Nucleus accumbens (tissue), 56 donors: ENCODE measurements at regions not wholly inside any gene's neighbourhood (a gene's known extent, or its start where the extent isn't known, plus 50 kb on each side); places are given as distances from the start of the nearest gene placed in this dataset.

Source experiments
- DNase-seq, 56 donors: peaks; one replicate each; lab custom pipeline; 2025; lab: John Stamatoyannopoulos, UW

DNA sequence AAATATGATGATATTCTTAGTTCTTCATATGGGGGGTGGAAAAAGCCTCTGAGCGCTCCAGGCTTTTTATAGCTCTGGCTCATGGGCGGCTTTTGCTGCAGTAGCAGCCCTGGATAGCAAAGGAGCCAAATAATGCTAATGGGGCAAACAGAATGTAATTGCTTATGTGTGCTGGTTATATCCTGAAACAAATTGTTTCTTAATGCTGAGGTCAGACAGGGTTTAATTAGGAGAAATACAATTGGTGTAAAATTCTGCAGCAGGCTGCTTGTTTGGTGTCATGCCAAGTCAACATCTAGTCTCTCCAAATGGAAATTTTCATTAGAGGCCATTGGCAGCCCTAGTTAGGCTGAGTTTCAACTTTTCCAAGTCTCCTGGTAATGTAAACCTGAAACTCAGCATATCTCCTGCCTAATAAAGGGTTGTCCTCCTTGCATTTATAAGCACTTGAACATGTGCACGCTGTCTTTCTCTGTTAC is 530.1 kb upstream of the NOX3 start:
- peak in 7 of 56 donors; percentile 0 to 18 (median 4) for DNase-seq

DNA sequence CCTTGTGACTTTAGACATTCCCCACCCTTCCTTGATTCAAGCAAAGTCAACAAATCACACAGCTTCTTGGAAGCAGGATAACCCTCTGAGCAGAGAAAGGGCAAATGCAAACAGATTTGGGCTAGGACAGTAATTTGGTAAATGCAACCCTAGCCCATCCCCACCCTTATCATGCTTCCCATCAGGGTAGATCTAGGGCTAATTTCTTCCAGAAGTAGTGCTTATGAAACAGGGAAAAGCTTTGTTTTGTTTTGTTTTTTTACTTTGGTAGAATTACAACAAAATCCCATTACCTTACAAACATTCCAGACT is 525.1 kb upstream of the NOX3 start:
- no peak for DNase-seq

DNA sequence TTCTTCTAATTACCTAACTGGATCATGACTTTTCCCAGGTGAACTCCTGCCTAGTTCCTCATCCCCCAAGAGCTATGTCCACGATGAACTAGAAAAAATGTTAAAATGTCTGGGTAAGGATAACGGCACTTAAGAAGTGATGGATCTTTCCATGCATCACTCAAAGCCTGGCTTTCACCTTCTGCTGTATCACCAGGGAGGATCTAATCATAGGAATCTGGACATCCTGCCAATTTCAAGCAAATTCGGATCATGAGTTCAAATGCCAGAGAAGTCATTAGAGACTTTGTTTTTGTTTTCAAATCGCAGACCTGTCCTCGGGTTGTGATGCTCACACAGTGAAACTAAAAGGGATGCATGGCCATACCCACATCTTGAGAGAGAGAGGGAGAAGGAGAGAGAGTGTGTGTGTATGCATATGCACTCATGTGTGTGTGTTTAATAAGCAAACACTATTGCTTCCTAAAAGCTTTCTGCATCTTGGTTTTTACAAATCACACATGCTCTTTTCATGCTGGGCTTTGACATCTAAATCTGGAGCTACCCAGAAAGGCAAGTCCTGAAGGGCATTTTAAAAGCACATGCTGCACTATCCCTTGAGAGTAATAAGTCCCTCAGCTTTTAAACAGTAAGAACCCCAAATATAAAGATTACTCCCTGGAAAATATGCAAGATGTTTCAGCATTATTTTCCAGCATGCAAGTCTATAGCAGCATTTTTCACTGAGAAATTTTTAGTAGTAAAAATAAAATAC is 524.6 kb upstream of the NOX3 start:
- DNase-seq = no peak

DNA sequence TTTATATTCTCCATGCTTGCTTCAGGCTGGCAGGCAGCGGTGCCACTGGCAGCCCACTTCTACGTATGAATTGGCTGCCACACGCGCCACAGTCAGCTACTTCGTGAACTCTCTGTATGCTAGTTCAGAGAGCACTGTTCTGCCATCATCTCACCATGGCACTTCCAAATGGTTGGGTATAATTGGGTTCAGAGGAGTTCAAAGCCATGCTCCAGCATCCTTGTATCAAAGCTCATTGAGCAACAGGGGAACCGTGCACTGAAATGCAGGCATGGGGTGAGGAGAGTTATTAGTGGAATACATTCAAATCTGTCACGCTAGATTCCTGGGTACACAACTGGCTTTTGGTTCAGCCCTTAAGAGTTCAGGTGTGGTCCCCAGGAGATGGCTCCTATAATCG is 519.9 kb upstream of the NOX3 start:
- no peak for DNase-seq

DNA sequence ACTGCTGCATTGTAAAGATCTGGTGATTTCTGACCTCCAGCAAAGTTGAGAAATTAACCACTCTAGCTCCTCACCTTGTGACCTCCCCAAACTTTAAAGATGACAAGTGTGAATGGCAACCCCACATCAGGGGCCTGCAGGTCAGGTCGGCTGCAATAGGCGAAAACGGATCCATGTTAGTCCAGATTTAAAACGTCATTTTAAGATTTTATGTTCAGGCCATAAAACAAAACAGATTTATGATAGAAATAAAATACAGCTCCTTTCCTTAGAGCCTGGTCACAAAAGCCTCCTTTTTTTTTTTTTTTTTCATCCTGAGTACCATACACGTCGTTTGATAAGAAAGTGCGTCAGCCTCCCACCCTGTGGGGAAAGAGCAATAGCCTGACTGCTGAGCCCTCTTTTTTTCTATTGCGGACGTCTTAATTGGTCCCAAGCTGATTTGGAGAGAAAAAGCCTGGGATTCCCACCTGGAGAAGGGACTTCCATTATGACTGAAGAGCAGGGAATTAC is 519.2 kb upstream of the NOX3 start:
- no peak for DNase-seq

DNA sequence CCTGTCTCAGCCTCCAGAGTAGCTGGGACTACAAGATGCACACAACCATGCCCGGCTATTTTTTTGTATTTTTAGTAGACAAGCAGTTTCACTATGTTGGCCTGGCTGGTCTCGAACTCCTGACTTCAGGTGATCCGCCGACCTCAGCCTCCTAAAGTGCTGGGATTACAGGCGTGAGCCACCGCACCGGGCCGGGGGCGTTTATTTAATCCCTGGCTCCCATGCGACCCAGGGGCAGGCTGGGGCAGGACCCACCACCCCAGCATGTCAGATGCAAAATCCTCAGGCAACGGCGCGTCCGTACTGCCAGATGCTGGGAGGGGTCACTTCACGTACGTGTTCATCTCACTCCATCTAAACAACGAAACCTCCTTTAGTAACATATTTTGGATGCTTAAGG is 518.7 kb upstream of the NOX3 start:
- DNase-seq = no peak

DNA sequence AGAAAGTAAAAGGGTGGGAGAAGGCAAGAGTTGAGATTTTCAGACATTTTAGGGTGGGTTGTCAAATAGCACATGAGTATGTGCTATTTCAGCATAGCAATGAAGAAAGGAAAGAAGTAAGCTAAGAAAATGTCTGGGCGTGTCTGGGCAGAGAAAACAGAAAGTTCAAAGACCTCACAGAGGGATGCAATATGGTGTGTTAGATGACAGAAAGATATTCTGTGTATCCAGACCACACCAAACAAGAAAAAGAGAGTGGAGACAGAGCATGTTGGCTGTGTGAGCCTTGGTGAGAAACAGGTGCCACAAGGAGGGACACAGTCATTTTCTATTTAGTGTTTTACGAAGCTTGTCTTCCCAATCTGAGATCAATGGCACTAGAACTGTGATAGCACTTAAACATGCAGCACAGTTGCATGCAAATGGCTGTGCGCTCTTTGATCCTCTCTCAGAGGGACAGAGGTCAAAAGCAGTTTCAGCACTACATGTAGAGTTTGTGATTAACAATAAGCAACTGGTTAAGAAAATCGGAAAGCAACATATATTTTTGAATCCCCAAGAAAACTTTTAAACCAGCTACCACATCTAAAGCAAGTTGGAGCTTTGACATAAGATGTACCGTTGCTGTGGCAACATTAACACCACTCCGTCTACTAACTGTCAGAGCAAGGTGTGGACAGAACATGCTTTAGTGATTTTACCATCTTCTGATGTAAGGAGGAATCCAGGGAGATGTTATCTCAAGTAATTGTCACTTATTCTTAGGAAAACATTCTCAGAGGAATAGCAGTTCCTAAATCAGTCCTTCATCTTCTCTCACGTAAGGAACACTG is 515.5 kb upstream of the NOX3 start:
- no peak for DNase-seq

DNA sequence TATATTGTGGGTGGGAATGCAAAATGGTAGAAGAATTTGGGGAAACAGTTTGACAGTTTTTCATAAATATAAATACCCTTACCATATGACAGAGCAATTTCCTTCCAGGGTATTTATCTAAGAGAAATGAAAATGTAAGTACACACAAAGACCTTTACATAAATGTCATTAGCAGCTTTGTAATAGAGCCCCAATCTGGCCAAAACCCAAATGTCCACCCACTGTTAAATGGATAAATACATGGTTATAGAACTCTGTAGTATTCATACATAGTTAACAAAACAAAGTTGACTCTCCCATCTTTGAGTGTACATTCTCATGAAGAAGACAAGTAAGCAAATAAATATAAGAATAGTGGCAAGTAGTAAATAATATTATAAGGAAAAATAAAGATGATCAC is 514.8 kb upstream of the NOX3 start:
- DNase-seq = no peak

DNA sequence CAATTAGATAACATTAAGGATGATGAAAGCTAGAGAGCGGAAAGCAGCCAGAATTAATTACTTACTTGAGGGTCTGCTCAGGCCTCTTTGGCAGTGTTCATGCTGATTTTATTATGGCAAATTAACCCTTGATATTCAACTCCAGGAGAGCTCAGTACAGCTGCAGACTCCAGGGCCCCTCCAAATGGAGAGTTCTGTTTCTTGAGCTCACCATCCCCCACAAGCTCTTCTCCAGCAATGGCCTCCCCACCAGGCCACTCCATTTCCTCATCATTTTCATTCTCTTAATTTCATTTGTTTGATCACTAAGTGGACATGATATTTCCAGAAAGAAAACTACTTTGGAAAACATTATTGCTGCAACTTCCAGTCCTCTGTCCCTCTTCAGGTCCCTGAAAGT is 513.3 kb upstream of the NOX3 start:
- DNase-seq = no peak

DNA sequence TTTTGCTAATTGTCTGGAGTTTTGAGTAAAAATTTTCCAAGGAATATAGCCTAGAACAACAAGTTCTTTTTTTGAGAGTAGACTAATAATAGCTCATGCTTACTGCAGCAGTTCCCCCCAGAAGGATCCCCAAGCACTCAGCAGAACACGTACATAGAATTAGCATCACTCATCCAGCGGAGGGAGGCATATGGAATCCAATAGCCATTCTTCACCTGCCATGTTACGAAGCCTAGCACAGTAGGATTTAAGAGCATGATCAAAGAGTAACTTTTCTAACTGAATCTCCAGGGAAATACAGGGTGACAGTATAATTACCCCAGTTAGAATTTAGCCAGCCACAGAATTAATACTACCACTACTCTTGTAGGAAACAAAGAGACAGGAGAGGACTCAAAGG is 511.7 kb upstream of the NOX3 start:
- no peak for DNase-seq

DNA sequence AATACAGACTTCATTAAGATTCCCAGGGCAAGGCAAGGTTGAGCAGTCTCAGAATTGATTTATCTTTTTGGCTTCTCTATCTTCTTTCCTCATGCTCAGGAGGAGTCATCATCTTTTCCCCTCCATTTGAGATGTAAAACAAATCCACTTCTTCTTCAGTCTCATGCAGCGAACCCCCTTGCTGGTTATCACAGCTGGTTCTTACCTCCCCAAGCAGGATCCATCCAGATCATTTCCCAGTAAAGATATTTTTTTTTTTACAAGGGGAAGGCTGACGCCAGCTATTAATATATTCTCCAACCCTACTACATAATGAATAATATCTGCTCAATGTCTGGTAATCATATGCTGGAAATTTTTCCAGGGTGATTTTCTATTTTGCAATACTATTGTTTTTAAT is 508.9 kb upstream of the NOX3 start:
- DNase-seq = no peak

DNA sequence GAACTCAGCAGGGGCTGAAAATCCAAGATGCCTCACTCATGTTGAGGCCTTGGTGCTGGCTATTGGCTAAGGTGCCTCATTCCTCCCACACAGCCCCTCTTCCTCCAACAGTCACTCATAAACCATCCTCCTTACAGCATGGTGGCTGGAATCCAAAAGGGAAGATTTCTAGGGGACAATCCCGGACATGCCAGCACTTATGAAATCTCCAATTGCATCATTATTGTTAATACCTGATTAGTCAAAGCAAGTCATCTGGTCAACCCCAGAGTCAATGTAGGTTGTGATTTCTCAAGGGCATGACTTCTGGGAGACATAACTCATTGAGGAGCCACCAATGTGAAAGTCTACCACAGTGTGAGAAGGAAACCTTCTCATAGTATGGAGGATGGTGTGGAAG is 506.6 kb upstream of the NOX3 start:
- DNase-seq = no peak

DNA sequence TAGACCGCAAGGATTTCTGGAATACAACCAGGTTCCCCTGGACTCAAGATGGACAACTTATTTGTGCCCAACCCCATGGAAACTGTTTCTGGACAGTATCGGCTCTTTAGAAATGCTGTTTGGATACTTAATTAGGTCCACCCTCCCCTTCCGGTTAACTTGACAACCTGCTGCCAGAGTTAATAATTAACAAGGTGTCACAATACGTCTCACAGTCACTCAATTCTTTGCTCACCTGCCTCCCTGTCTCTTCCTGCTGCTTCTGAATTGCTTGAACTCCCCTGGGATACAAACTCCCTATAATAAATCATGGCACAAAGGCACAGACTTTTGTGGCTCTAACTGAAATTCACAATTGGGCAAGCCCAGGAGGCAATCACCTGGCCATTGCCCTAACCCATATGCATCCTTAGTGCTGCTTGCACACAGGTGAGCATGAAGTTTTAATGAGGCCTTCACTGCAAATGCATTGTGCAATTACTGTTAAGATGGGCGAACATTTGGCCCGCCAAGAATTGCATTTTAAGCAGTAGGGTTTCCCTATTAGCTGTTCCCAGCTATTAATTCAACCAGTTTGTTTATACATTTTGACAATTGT is 504.4 kb upstream of the NOX3 start:
- no peak for DNase-seq

DNA sequence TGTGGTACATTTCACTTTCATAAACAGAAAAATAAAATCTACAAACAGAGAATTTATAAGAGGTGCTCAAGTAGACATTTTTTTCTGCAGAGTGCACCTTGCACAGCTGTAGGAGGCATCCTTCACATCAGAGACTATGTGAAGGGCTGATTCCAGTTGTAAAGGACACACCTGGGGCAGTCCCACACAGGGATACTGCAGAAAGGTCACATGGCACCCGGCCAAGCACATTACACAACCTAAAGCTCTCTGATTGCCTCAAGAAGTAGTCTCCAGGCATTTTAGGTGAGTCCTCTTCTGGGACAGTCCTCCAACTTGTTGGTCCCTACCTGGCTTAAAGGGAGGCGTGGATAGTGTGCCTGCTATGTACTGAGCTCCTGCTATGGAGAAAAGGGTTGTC is 502.9 kb upstream of the NOX3 start:
- DNase-seq = no peak

DNA sequence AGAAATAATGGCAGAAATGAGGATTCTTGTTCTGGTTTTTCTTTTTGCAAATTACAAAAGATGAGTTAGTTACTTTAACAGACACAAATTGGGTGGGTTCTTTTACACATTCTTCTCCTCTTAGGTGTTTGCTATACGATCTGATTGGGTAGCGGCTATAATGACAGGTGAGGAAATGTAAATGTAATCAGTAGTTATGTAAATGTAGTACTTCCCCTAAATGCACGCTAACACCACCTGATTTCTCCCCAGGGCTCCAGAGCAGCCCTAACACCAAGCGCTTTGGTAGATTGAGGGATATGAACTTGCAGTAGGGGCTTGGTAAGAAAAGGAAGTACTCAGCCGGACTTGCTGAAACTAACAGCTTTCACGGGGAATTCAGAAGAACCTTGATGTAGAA is 499.4 kb upstream of the NOX3 start:
- no peak for DNase-seq

DNA sequence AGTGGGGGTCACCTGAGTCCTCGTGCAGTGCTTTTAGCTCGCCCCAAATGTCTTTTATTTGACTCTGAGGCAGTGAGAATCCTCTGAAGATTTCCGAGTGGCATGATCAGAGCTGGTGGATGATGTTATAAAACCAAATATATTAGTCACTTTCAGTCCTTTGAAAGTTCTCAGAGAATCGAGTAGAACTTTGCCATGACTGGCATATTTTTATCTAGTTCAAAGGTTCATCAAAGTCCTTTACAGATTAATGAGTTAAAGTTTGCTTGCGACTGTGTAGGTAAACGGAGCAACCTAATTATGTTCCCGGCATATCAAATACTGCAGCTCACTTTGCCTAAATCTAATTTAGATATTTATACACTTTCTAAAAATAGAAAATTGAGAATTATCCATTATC is 498.5 kb upstream of the NOX3 start:
- no peak for DNase-seq

DNA sequence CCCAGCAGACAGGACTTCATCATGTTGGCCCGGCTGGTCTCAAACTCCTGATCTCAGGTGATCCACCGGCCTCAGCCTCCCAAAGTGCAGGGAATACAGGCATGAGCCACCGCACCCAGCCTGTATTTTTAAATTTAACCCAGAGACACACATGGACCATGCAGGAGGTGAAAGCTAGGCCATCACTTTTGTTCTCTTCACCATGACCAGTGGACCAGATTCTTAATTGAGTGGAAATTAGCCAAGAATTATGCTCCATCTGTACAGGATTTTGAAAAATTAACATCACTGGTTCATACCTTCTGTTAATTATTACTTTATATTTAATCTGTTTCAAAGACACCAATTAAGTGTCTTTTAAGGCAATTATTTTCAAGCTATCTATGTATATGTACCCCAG is 493.6 kb upstream of the NOX3 start:
- no peak for DNase-seq

DNA sequence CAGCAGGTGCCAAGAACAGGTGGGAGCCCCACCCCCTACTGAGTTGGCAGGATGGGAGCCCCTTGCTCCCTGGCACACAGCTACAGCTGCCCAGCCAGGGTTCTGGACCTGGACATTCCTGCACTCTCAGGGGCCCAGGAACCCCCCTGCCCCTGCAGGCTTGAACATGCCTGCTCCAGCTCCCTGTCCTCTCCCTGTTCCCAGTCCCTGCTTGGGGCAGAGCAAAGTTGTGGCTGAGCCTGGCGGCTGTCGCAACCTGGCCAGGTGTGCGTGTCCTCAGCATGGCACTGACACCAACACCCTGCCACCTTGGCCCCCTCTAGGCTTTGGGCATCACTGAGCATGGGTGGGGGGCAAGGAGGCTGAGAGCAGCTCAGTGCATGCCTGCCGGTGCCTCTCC is 491.2 kb upstream of the NOX3 start:
- DNase-seq = no peak

DNA sequence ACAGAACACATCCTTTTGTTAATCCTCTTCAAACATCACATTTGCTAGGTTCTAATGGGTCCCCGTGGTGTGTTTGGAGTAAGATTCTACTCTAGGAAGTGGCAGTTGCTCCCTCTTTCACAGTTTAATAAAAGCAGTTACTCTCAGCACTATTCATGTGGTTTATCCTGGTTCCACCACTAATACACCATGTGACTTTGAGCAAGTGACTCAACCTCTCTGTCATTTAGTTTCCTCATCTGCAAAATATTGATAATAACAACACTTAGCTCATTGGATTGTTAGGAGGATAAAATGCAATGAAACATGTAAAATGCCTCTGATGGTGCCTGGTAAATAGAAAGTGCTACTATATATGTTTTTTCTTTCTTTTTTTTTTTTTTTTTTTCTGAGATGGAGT is 488.0 kb upstream of the NOX3 start:
- no peak for DNase-seq

DNA sequence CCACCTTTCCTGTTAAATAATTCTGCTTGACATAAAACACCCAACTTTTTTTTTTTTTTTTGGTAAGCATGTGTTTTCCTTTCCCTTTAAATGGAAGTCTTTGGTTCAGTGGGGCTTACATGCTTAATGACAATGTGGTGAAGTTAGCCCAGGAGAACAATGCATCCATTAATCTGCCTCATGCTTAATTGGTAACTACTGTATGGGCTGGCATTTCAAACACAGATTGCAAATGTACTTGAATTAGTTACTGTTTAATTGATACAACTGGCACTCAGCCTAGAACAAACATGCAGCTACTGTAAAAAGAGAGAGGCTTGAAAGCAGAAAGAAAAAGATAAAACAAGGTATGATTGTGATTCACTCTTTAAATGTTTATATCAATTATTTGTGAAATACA is 483.6 kb upstream of the NOX3 start:
- no peak for DNase-seq

DNA sequence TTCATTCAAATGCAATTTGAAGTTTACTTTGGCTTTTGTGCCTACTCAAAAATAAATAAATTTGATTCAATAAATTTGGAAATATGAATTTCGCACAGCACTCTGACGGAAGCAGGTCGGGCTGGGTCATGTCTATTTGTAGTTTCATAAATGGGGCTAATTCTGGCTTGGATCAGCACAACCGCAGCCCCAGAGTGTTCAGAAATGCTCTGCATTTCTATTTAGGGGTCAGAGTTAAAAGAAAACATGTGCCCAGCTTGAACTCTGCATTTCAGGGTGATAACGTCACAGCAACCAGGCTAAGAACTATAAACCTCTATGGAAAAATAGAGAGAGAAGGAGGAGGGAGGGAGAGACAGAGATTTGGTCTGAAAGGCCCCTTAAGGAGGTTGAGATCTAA is 480.9 kb upstream of the NOX3 start:
- DNase-seq = no peak

DNA sequence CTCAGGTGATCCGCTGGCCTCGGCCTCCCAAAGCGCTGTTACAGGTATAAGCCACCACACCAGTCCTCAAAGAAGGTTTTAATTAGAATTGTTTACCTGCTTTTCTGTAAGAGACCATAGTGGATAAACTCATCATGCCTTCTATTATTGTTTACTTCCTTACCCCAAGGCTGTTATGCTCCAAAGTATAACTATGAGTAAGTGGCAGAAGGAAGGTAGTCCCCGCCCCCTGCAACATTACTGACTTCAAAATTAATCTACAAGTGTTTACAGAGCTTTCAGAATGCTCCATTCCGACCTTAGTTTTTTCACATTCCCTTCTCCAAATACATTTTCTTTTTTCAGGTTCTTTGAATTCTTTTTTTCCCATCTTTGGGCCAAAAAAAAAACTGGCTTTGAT is 480.5 kb upstream of the NOX3 start:
- no peak for DNase-seq
